ENCODE measurements at regions not wholly inside any gene's neighbourhood (a gene's known extent, or its start where the extent isn't known, plus 50 kb on each side); places are given as distances from the start of the nearest gene placed in this dataset.
A peak's percentile ranks its signal among the peaks of the same experiment; 100 is the strongest.
"Not testable (repeated sequence)": the region's sequence is repeated elsewhere in the genome, so short reads cannot be mapped to it uniquely, and the experiment has no call there.

DNA sequence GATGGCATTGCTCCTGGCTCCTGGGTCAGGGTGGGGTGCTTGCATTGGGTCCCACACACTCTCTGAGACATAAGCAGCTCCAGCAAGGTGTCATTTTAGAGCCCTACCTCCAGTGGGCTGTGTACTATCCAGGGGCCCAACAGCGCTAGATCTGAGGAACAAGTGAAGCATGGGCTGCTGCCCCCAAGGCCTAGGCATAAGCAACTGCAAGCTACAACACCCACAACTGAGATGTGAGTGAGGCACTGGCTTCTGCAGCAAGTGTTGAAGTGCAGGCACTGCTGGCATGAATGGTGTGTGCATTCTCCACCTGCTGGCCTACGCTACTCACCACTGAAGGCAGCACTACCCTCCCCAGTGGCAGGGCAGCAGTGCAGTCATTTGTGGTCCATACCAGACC is 81.0 kb upstream of the STK39 start:
- no peak overlapping the region for H3K27ac Mint-ChIP-seq (ENCODE audit: unreplicated experiment)
- H3K36me3 Mint-ChIP-seq (ENCODE audit: unreplicated experiment): peaks cover 26% of the 10 kb centered on the region
- TF ChIP-seq, protein P1, sequence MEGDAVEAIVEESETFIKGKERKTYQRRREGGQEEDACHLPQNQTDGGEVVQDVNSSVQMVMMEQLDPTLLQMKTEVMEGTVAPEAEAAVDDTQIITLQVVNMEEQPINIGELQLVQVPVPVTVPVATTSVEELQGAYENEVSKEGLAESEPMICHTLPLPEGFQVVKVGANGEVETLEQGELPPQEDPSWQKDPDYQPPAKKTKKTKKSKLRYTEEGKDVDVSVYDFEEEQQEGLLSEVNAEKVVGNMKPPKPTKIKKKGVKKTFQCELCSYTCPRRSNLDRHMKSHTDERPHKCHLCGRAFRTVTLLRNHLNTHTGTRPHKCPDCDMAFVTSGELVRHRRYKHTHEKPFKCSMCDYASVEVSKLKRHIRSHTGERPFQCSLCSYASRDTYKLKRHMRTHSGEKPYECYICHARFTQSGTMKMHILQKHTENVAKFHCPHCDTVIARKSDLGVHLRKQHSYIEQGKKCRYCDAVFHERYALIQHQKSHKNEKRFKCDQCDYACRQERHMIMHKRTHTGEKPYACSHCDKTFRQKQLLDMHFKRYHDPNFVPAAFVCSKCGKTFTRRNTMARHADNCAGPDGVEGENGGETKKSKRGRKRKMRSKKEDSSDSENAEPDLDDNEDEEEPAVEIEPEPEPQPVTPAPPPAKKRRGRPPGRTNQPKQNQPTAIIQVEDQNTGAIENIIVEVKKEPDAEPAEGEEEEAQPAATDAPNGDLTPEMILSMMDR (IDR thresholded peaks at IDR 0.05; ENCODE audit: partially characterized antibody, unreplicated experiment): no peak
- H3K27me3 Mint-ChIP-seq (ENCODE audit: unreplicated experiment): peaks cover 5% of the 10 kb centered on the region
- DNase-seq: no peak
- peaks cover 9% of the 10 kb centered on the region for H3K4me1 Mint-ChIP-seq (ENCODE audit: low read depth, unreplicated experiment)
- peaks cover 9% of the 10 kb centered on the region for H3K9me3 Mint-ChIP-seq (ENCODE audit: unreplicated experiment)
- H3K4me3 Mint-ChIP-seq (ENCODE audit: unreplicated experiment): no peak overlapping the region

DNA sequence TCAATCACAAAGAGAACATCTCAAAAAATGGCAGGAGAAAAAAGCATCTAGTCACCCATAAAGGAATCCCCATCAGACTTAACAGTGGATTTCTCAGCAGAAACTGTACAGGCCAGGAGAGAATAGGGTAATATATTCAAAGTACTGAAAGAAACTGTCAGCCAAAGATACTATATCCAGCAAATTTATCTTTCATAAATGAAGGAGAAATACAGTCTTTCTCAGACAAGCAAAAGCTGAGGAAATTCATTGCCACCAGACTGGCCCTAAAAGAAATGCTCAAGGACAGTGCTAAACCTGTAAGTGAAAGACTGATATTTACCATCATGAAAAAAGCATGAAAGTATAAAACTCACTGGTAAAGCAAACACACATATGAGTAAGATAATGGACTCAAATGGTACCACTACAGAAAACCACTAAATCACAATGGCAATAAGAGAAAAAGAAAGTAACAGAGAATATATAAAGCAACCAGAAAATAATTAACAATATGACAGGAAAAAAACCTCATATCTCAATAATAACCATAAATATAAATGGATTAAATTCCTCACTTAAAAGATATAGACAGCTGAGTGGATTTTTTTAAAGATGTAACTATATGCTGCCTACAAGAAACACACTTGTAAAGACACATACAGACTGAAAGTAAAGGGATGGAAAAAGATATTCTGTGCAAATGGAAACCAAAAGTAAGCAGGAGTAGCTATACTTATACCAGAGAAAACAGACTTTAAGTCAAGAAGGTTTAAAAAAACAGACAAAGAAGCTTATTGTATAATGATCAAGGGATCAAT is 83.4 kb upstream of the STK39 start:
- peaks cover 26% of the 10 kb centered on the region for H3K36me3 Mint-ChIP-seq (ENCODE audit: unreplicated experiment)
- no peak for DNase-seq
- no peak overlapping the region for H3K27ac Mint-ChIP-seq (ENCODE audit: unreplicated experiment)
- H3K9me3 Mint-ChIP-seq (ENCODE audit: unreplicated experiment): peaks cover 6% of the 10 kb centered on the region
- peaks cover 5% of the 10 kb centered on the region for H3K27me3 Mint-ChIP-seq (ENCODE audit: unreplicated experiment)
- TF ChIP-seq, protein P1 (IDR thresholded peaks at IDR 0.05; ENCODE audit: partially characterized antibody, unreplicated experiment): no peak
- H3K4me1 Mint-ChIP-seq (ENCODE audit: low read depth, unreplicated experiment): no peaks in the 10 kb centered on the region
- no peak overlapping the region for H3K4me3 Mint-ChIP-seq (ENCODE audit: unreplicated experiment)

DNA sequence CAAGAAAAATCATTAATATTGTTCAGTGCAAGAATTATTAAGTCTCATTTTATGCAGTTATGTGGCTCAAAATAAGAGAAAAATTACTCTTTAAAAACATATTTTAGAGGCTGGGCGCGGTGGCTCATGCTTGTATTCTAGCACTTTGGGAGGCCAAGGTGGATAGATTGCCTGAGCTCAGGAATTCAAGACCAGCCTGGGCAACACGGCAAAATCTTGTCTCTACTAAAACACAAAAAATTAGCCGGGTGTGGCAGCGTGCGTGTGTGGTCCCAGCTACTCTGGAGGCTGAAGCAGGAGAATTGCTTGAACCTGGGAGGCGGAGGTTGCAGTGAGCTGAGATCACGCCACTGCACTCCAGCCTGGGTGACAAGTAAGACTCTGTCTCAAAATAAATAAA is 87.9 kb upstream of the STK39 start:
- Mint-ChIP-seq H3K4me1 (ENCODE audit: low read depth, unreplicated experiment) (peaks cover 11% of the 10 kb centered on the region), H3K36me3 (ENCODE audit: unreplicated experiment) (peaks cover 13% of the 10 kb centered on the region)
- H3K9me3 Mint-ChIP-seq (ENCODE audit: unreplicated experiment); H3K27me3 Mint-ChIP-seq (ENCODE audit: unreplicated experiment); H3K27ac Mint-ChIP-seq (ENCODE audit: unreplicated experiment); DNase-seq; H3K4me3 Mint-ChIP-seq (ENCODE audit: unreplicated experiment): not testable (repeated sequence)

DNA sequence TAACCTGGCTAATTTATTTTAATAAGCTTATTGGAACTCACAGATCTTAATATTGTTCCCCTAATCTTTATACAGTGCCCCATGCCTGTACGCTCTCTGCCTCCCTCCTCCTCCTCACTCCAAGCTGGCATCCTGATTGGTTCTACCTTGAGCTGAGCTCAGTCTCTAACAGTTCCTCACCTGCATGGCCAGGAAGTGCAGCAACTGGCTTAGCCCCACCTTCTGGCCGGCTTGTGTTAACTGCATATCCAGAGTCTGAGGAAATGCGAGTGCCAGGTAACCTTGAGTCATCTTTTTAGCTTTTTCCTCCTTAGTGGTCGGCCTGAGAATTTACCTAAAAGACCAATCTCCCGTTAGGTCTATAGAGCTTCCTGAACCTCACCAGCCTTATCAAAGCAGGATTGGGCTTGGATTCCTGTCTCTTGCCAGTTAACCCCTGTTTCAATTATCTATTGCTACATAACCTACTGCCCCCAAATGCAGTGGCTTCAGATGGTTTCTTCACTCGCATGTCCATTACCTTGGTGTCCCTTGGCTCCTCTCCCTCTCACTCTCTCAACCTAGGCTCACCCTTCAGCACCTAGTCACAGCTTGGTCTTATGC is 89.5 kb upstream of the STK39 start:
- H3K4me1 Mint-ChIP-seq (ENCODE audit: low read depth, unreplicated experiment): peaks cover 11% of the 10 kb centered on the region
- H3K27me3 Mint-ChIP-seq (ENCODE audit: unreplicated experiment): peaks cover 2% of the 10 kb centered on the region
- peaks cover 5% of the 10 kb centered on the region for H3K9me3 Mint-ChIP-seq (ENCODE audit: unreplicated experiment)
- H3K36me3 Mint-ChIP-seq (ENCODE audit: unreplicated experiment): peaks cover 3% of the 10 kb centered on the region
- H3K27ac Mint-ChIP-seq (ENCODE audit: unreplicated experiment): no peak overlapping the region
- no peak for DNase-seq
- TF ChIP-seq, protein P1 (IDR thresholded peaks at IDR 0.05; ENCODE audit: partially characterized antibody, unreplicated experiment): no peak
- H3K4me3 Mint-ChIP-seq (ENCODE audit: unreplicated experiment): no peak overlapping the region

DNA sequence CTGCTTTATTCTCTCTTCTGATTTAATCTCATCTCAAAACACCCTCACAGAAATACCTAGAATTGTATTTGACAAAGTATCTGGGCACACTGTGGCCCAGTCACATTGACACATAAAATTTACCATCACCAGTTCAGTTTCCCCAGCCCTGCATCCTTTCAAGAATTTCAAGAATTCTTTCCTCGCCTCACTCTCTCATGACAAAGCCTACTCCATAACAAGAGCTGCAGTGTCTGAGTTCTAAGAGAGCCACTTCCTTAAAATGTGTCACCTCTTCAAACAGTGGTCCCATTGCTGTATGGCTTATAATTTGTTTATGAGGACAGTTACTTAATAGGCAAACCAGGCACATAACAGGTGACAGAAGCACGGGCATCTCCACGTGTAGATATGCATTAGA is 90.9 kb upstream of the STK39 start:
- Mint-ChIP-seq H3K4me3 (ENCODE audit: unreplicated experiment) (no peak overlapping the region), H3K9me3 (ENCODE audit: unreplicated experiment) (peaks cover 3% of the 10 kb centered on the region), H3K27me3 (ENCODE audit: unreplicated experiment) (no peaks in the 10 kb centered on the region), H3K4me1 (ENCODE audit: low read depth, unreplicated experiment) (peaks cover 11% of the 10 kb centered on the region), H3K36me3 (ENCODE audit: unreplicated experiment) (no peaks in the 10 kb centered on the region), H3K27ac (ENCODE audit: unreplicated experiment) (peak overlapping the region; percentile 19)
- TF ChIP-seq, protein P1 (IDR thresholded peaks at IDR 0.05; ENCODE audit: partially characterized antibody, unreplicated experiment): no peak
- no peak for DNase-seq
